ENCODE measurements at regions not wholly inside any gene's neighbourhood (a gene's known extent, or its start where the extent isn't known, plus 50 kb on each side); places are given as distances from the start of the nearest gene placed in this dataset.

- no peak overlapping the region for H3K4me2 ChIP-seq (ENCODE audit: low read length)
- H3K9me3 ChIP-seq (replicated peaks; ENCODE audit: low read length) = no peaks in the 10 kb centered on the region
- no peaks in the 10 kb centered on the region for H3K27me3 ChIP-seq (ENCODE audit: control insufficient read depth, insufficient read depth, low read length)
- no peak overlapping the region for H3K4me3 ChIP-seq (ENCODE audit: low read length)
- H3K4me1 ChIP-seq (ENCODE audit: control insufficient read depth, insufficient read depth, low read length) = peaks cover 7% of the 10 kb centered on the region
- no peak overlapping the region for H3K9ac ChIP-seq (ENCODE audit: low read depth, low read length)
- H3K36me3 ChIP-seq (ENCODE audit: insufficient read depth, low read length) = no peaks in the 10 kb centered on the region
These were observed 92.7 kb upstream of the ARMC2 start for GRCh38 chr6:108755257-108756240.

- Histone ChIP-seq H3K4me3 (ENCODE audit: low read length) (no peak overlapping the region), H3K9ac (ENCODE audit: low read depth, low read length) (no peak overlapping the region), H3K9me3 (replicated peaks; ENCODE audit: low read length) (no peaks in the 10 kb centered on the region), H3K4me1 (ENCODE audit: control insufficient read depth, insufficient read depth, low read length) (peaks cover 12% of the 10 kb centered on the region), H3K27me3 (ENCODE audit: control insufficient read depth, insufficient read depth, low read length) (no peaks in the 10 kb centered on the region), H3K4me2 (ENCODE audit: low read length) (no peak overlapping the region), H3K36me3 (ENCODE audit: insufficient read depth, low read length) (no peaks in the 10 kb centered on the region)
These were observed 90.9 kb upstream of the ARMC2 start for GRCh38 chr6:108757357-108757756.

DNA sequence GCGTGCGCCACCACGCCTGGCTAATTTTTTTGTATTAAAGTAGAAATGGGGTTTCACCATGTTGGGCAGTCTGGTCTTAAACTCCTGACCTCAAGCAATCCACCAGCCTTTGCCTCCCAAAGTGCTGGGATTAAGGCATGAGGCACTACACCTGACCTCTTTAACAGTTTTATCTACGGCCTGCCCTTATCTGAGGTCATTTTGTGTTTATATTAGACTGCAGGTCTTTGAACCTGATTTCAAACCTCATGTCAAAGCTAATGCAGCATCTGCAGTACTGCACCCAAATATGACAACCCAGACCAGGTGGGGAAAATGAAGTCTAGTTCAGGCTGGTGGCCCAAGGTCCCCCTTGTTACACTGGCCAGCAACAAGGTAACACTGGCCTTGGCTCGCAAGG lies 89.3 kb upstream of the ARMC2 start:
- Histone ChIP-seq H3K4me2 (ENCODE audit: low read length) (no peak overlapping the region), H3K4me3 (ENCODE audit: low read length) (no peak overlapping the region), H3K9ac (ENCODE audit: low read depth, low read length) (no peak overlapping the region), H3K27me3 (ENCODE audit: control insufficient read depth, insufficient read depth, low read length) (no peaks in the 10 kb centered on the region), H3K36me3 (ENCODE audit: insufficient read depth, low read length) (no peaks in the 10 kb centered on the region), H3K4me1 (ENCODE audit: control insufficient read depth, insufficient read depth, low read length) (peaks cover 12% of the 10 kb centered on the region), H3K9me3 (replicated peaks; ENCODE audit: low read length) (no peaks in the 10 kb centered on the region)

DNA sequence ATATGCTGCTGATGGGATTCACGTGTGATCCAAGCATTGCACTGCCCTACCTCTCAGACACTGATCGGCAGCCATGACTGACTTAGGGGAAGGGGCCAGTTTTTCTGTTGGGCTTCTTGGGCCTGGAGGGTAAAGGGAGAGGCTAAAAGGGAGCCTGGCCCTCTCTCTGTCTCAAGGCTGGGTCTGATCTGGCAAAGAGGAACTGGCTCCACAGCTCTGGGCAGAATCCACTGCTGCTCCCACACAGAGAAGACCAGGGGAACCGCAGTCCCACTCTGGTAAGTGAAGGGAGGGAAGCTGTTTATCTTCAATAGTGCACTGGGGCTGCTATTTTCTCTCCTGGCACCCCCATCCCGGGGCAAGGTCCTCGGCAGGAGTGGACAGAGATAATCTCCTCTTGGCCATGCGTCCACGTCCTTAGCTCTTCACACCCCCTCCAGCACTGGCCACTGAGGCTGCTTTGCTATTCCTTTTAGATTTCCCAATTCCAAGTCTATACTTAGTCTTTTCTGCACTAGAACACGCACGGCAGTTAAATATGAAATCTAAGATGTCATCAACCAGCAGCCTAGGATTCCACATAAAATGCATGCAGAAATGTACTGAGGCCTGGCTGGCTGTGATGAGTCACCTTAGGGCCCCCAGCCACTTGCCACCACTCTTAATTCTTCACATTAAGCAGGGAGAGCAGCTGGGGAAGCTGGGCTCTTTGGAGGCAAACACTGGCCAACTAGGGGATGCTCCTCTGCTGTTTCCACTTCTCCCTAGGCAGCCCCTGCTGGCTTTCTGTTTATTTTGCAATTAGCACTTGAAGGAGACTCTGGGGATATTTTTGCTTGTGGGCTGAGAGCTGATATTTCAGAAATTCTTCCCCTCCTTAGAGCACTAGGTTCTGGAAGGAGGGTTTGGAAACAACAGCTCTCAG lies 87.8 kb upstream of the ARMC2 start:
- Histone ChIP-seq H3K4me2 (ENCODE audit: low read length) (peak overlapping the region; percentile 55), H3K9me3 (replicated peaks; ENCODE audit: low read length) (no peaks in the 10 kb centered on the region), H3K4me3 (ENCODE audit: low read length) (no peak overlapping the region), H3K9ac (ENCODE audit: low read depth, low read length) (no peak overlapping the region), H3K36me3 (ENCODE audit: insufficient read depth, low read length) (no peaks in the 10 kb centered on the region), H3K27me3 (ENCODE audit: control insufficient read depth, insufficient read depth, low read length) (no peaks in the 10 kb centered on the region), H3K4me1 (ENCODE audit: control insufficient read depth, insufficient read depth, low read length) (peaks cover 21% of the 10 kb centered on the region)

GRCh38 chr6:108762394-108762793 lies 85.8 kb upstream of the ARMC2 start:
- Histone ChIP-seq H3K4me1 (ENCODE audit: control insufficient read depth, insufficient read depth, low read length) (peaks cover 21% of the 10 kb centered on the region), H3K27me3 (ENCODE audit: control insufficient read depth, insufficient read depth, low read length) (no peaks in the 10 kb centered on the region), H3K36me3 (ENCODE audit: insufficient read depth, low read length) (no peaks in the 10 kb centered on the region), H3K4me2 (ENCODE audit: low read length) (no peak overlapping the region), H3K9me3 (replicated peaks; ENCODE audit: low read length) (no peaks in the 10 kb centered on the region), H3K4me3 (ENCODE audit: low read length) (no peak overlapping the region), H3K9ac (ENCODE audit: low read depth, low read length) (no peak overlapping the region)

DNA sequence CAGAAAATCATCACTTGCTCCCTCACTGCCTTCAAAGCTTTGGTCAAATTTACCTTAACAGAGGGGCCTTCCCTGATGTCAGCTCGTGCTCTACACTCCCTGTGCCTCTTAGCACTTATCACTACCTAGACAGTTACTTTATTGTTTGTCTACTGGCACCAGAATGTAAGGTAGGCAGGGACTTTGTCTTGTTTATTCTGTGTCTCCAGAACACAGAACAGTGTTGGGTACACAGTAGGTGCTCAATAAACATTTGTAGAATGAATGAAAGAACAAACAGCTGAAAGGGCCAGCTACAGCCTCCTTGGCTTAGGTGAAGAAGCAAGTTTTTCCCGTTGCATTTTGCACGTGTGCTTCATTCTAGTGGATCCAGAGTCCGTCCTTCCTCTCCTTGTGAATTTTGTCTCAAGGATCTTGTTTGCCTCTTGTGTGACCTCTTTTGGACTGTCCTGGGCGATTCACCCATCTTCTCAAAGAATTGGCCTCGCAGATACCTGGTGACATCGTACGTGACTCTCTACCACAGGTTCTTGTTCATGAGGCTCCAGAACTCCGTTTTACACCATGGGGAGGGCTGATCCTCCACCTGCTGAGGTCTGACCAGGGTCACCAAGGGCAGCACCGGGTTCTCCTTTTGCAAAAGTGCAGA lies 84.2 kb upstream of the ARMC2 start:
- Histone ChIP-seq H3K4me2 (ENCODE audit: low read length) (no peak overlapping the region), H3K4me3 (ENCODE audit: low read length) (no peak overlapping the region), H3K4me1 (ENCODE audit: control insufficient read depth, insufficient read depth, low read length) (peaks cover 21% of the 10 kb centered on the region), H3K9ac (ENCODE audit: low read depth, low read length) (no peak overlapping the region), H3K27me3 (ENCODE audit: control insufficient read depth, insufficient read depth, low read length) (no peaks in the 10 kb centered on the region), H3K36me3 (ENCODE audit: insufficient read depth, low read length) (no peaks in the 10 kb centered on the region), H3K9me3 (replicated peaks; ENCODE audit: low read length) (no peaks in the 10 kb centered on the region)

DNA sequence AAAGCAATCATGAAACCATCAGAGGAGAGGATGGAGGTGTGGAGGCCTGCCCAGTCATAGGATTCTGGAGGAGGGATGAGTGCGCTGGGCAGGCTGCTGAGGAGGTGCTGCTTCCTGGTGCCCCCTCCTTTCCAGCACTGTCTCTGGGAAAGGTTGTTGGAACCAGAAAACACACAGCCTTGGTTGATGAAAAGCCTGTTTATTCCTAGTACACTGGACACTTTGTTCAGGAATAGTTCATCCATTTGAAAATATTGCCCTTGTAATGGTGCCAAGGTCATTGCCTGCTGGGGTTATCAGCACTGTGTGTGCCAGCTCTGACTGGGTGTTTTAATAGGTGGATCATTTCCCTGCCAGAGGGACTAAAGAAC lies 83.7 kb upstream of the ARMC2 start:
- H3K4me1 ChIP-seq (ENCODE audit: control insufficient read depth, insufficient read depth, low read length) = peaks cover 21% of the 10 kb centered on the region
- no peaks in the 10 kb centered on the region for H3K27me3 ChIP-seq (ENCODE audit: control insufficient read depth, insufficient read depth, low read length)
- H3K9me3 ChIP-seq (replicated peaks; ENCODE audit: low read length) = no peaks in the 10 kb centered on the region
- no peak overlapping the region for H3K4me2 ChIP-seq (ENCODE audit: low read length)
- no peak overlapping the region for H3K4me3 ChIP-seq (ENCODE audit: low read length)
- no peak overlapping the region for H3K9ac ChIP-seq (ENCODE audit: low read depth, low read length)
- H3K36me3 ChIP-seq (ENCODE audit: insufficient read depth, low read length) = no peaks in the 10 kb centered on the region

- H3K4me1 ChIP-seq (ENCODE audit: control insufficient read depth, insufficient read depth, low read length) = peaks cover 14% of the 10 kb centered on the region
These were observed 82.7 kb upstream of the ARMC2 start for GRCh38 chr6:108765495-108765894.

DNA sequence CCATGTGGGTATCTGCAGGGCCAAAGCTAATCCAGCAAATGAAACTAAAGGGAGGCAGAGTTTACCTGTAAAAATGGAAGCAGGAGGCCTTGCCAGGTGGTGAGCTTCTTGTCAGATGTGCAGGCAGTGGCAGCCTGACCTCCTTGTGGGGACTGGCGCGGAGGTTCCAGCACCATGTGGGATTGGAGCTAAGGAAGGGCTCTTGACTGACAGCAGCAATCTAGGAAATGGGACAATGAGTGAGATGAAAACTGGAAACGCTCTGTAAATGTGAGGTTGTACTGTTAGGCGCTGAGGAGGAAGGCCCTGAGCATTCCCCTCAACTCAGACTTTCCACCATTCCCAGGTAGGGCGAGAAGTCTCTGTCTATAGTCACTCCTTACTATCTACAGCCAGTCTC lies 81.8 kb upstream of the ARMC2 start:
- H3K4me2 ChIP-seq (ENCODE audit: low read length) = no peak overlapping the region
- H3K4me3 ChIP-seq (ENCODE audit: low read length) = no peak overlapping the region
- peaks cover 8% of the 10 kb centered on the region for H3K4me1 ChIP-seq (ENCODE audit: control insufficient read depth, insufficient read depth, low read length)
- H3K36me3 ChIP-seq (ENCODE audit: insufficient read depth, low read length) = no peaks in the 10 kb centered on the region
- no peak overlapping the region for H3K9ac ChIP-seq (ENCODE audit: low read depth, low read length)
- no peaks in the 10 kb centered on the region for H3K9me3 ChIP-seq (replicated peaks; ENCODE audit: low read length)
- no peaks in the 10 kb centered on the region for H3K27me3 ChIP-seq (ENCODE audit: control insufficient read depth, insufficient read depth, low read length)

More at GRCh38 chr6:108765495-108765894, 82.7 kb upstream of the ARMC2 start:
- H3K4me3 ChIP-seq (ENCODE audit: low read length) = no peak overlapping the region
- no peak overlapping the region for H3K4me2 ChIP-seq (ENCODE audit: low read length)
- no peaks in the 10 kb centered on the region for H3K9me3 ChIP-seq (replicated peaks; ENCODE audit: low read length)
- H3K9ac ChIP-seq (ENCODE audit: low read depth, low read length) = no peak overlapping the region
- H3K36me3 ChIP-seq (ENCODE audit: insufficient read depth, low read length) = no peaks in the 10 kb centered on the region
- H3K27me3 ChIP-seq (ENCODE audit: control insufficient read depth, insufficient read depth, low read length) = no peaks in the 10 kb centered on the region

DNA sequence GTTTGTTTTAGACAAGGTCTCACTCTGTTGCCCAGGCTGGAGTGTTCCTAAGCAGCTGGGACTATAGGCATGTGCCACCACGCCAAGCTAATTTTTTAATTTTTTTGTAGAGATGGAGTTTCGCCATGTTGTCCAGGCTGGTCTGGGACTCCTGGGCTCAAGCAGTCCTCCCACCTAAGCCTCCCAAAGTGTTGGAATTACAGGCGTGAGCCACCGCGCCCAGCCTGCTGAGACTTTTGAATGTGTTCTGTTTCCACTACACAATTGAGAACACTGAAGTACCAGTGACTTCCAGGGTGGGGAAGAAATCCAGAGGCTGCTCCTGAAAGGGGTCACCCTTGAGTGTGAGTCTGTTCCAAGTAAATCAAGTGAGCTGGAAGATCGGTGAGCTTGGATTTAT lies 81.3 kb upstream of the ARMC2 start:
- Histone ChIP-seq H3K27me3 (ENCODE audit: control insufficient read depth, insufficient read depth, low read length) (no peaks in the 10 kb centered on the region), H3K36me3 (ENCODE audit: insufficient read depth, low read length) (no peaks in the 10 kb centered on the region), H3K9ac (ENCODE audit: low read depth, low read length) (no peak overlapping the region), H3K4me1 (ENCODE audit: control insufficient read depth, insufficient read depth, low read length) (peaks cover 8% of the 10 kb centered on the region), H3K4me3 (ENCODE audit: low read length) (no peak overlapping the region), H3K4me2 (ENCODE audit: low read length) (no peak overlapping the region), H3K9me3 (replicated peaks; ENCODE audit: low read length) (no peaks in the 10 kb centered on the region)
